Neural cell (in vitro differentiated cells): ENCODE measurements at regions not wholly inside any gene's neighbourhood (a gene's known extent, or its start where the extent isn't known, plus 50 kb on each side); places are given as distances from the start of the nearest gene placed in this dataset.

Experiments used
- EP300 ChIP-seq: fragments of 450-650 bp; conservative IDR thresholded peaks from 2 replicates; pipeline ENCODE4 v1.6.1; 2014; ENCODE audit warnings: antibody characterized with exemption, mild to moderate bottlenecking, moderate library complexity; ENCODE audit not compliant: poor library complexity, severe bottlenecking
- EZH2 ChIP-seq: fragments of 200-600, 300-800 bp; shearing (Covaris generic), sonication (generic); IDR thresholded peaks from 2 replicates; pipeline ENCODE4 v1.6.1; 2014; ENCODE audit warnings: antibody characterized with exemption, low read length, borderline replicate concordance, mild to moderate bottlenecking; ENCODE audit not compliant: insufficient read depth, poor library complexity, severe bottlenecking
- MXI1 ChIP-seq: fragments of 450-650 bp; conservative IDR thresholded peaks from 2 replicates; pipeline ENCODE4 v1.6.1; 2014; ENCODE audit warnings: antibody characterized with exemption, mild to moderate bottlenecking; ENCODE audit not compliant: poor library complexity, severe bottlenecking
- POLR2AphosphoS5 ChIP-seq: IDR thresholded peaks from 2 replicates; pipeline ENCODE4 v1.6.1; 2012
- RAD21 ChIP-seq: fragments of 450-650 bp; conservative IDR thresholded peaks from 2 replicates; pipeline ENCODE4 v1.6.1; 2014; ENCODE audit warnings: antibody characterized with exemption, mild to moderate bottlenecking, moderate library complexity
- SMC3 ChIP-seq: fragments of 450-650 bp; conservative IDR thresholded peaks from 2 replicates; pipeline ENCODE4 v1.6.1; 2014; ENCODE audit warnings: antibody characterized with exemption, mild to moderate bottlenecking, moderate library complexity; ENCODE audit not compliant: poor library complexity
- TAF1 ChIP-seq: IDR thresholded peaks from 2 replicates; pipeline ENCODE4 v1.6.1; 2012; ENCODE audit warnings: low read depth
- TF ChIP-seq, protein P1 (sequence below): fragments of 450-650 bp; IDR thresholded peaks from 2 replicates; pipeline ENCODE4 v1.5.1; 2014; ENCODE audit warnings: antibody characterized with exemption, mild to moderate bottlenecking, moderate library complexity; ENCODE audit not compliant: poor library complexity, severe bottlenecking
- TF ChIP-seq, protein P2 (sequence below): IDR thresholded peaks from 2 replicates; pipeline ENCODE4 v1.6.1; 2012; ENCODE audit warnings: borderline replicate concordance

- TF ChIP-seq, protein P1, sequence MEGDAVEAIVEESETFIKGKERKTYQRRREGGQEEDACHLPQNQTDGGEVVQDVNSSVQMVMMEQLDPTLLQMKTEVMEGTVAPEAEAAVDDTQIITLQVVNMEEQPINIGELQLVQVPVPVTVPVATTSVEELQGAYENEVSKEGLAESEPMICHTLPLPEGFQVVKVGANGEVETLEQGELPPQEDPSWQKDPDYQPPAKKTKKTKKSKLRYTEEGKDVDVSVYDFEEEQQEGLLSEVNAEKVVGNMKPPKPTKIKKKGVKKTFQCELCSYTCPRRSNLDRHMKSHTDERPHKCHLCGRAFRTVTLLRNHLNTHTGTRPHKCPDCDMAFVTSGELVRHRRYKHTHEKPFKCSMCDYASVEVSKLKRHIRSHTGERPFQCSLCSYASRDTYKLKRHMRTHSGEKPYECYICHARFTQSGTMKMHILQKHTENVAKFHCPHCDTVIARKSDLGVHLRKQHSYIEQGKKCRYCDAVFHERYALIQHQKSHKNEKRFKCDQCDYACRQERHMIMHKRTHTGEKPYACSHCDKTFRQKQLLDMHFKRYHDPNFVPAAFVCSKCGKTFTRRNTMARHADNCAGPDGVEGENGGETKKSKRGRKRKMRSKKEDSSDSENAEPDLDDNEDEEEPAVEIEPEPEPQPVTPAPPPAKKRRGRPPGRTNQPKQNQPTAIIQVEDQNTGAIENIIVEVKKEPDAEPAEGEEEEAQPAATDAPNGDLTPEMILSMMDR, result no peak
- TF ChIP-seq EZH2 (no peak), POLR2AphosphoS5 (no peak), EP300 (no peak), MXI1 (no peak), TAF1 (no peak), RAD21 (no peak), SMC3 (no peak)
- TF ChIP-seq, protein P2, sequence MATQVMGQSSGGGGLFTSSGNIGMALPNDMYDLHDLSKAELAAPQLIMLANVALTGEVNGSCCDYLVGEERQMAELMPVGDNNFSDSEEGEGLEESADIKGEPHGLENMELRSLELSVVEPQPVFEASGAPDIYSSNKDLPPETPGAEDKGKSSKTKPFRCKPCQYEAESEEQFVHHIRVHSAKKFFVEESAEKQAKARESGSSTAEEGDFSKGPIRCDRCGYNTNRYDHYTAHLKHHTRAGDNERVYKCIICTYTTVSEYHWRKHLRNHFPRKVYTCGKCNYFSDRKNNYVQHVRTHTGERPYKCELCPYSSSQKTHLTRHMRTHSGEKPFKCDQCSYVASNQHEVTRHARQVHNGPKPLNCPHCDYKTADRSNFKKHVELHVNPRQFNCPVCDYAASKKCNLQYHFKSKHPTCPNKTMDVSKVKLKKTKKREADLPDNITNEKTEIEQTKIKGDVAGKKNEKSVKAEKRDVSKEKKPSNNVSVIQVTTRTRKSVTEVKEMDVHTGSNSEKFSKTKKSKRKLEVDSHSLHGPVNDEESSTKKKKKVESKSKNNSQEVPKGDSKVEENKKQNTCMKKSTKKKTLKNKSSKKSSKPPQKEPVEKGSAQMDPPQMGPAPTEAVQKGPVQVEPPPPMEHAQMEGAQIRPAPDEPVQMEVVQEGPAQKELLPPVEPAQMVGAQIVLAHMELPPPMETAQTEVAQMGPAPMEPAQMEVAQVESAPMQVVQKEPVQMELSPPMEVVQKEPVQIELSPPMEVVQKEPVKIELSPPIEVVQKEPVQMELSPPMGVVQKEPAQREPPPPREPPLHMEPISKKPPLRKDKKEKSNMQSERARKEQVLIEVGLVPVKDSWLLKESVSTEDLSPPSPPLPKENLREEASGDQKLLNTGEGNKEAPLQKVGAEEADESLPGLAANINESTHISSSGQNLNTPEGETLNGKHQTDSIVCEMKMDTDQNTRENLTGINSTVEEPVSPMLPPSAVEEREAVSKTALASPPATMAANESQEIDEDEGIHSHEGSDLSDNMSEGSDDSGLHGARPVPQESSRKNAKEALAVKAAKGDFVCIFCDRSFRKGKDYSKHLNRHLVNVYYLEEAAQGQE, result no peak
Measured at GRCh38 chr4:188377816-188378215, 238.6 kb downstream of the TRIML1 start.
